Mucosa of gallbladder (tissue), 1 donor: ENCODE measurements at regions not wholly inside any gene's neighbourhood (a gene's known extent, or its start where the extent isn't known, plus 50 kb on each side); places are given as distances from the start of the nearest gene placed in this dataset.
"Not testable (repeated sequence)": the region's sequence is repeated elsewhere in the genome, so short reads cannot be mapped to it uniquely, and the experiment has no call there.

ENCODE experiments used
- DNase-seq: peaks from one replicate; pipeline ENCODE4 v3.0.0-alpha.2; 2020; ENCODE audit warnings: low spot score
- donor health status: DM: no; HTN: no; CAD: no.

GRCh38 chr6:95660544-95660943, 83.2 kb downstream of the MANEA start:
- no peak for DNase-seq

DNA sequence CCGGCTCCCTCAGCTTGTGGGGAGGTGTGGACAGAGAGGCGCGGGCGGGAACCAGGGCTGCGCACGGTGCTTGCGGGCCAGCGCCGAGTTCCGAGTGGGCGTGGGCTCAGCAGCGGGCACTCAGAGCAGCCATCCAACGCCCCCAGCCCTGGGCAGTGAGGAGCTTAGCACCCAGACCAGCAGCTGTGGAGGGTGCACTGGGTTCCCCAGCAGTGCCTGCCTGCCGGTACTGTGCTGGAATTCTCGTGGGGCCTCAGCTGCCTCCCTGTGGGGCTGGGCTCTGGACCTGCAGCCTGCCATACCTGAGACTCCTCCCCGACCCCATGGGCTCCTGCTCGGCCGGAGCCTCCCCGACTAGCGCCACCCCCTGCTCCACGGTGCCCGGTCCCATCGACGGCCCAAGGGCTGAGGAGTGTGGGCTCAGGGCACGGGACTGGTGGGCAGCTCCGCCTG, 92.7 kb downstream of the MANEA start:
- DNase-seq = no peak

GRCh38 chr6:95676011-95676628, 98.8 kb downstream of the MANEA start:
- no peak for DNase-seq

DNA sequence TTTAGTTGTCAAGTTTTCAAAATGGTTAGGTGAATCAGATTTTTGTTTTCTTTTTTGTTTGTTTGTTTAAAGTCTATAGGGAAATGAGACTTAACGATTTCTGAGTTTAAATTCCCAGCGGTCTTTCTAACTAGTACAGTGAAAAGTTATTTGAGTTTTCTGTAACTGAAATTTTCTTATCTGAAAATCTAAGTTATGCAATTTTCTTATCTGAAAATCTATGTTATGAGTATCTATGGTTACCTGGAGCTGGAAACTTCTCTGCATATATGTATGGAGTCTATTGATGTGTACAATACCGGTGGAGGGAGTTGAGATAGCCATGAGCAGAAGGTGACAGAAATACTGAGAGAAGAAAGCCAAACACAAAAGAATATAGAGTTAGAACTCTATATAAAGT, 102.6 kb downstream of the MANEA start:
- no peak for DNase-seq

DNA sequence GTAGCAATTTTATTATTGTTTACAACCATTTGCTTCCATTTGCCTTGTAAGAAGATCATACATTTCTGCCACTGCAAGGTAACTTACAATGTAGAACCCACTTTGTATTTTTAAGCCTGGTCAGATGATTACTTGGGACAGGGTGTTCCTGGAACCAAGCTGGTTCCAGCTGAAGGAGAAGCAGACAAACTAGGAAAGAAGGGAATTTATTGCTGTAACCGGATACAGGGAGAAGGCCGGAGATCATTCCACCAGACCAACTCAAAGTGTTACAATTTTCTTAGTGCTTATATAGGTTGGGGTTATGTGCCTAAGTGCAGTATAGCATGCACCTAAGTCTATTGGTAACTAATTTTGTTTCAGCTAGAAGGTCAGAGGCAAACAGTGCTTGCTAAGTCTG, 104.4 kb downstream of the MANEA start:
- no peak for DNase-seq

DNA sequence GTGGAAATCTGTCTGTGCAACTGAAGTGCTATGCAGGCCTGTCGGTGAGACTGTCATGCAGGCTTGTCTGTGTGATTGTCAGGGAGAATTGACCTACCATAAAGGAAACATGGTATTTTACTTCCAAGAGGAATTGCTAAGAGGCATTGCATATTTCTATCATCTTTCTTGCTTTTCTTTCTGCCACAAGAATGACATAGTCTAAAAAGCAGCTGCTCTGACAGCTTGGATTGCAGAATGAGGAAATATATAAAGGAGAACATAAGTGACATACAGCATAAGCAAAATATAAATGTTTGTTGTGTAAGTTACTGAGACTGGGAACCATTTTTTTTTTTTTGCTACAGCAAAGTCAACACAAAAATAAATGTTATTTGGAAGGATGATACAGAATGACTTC, 105.1 kb downstream of the MANEA start:
- no peak for DNase-seq

GRCh38 chr6:95685822-95686221, 108.5 kb downstream of the MANEA start:
- DNase-seq = no peak

- DNase-seq = no peak
These were observed 108.9 kb downstream of the MANEA start for GRCh38 chr6:95686272-95686671.

- no peak for DNase-seq
These were observed 109.6 kb downstream of the MANEA start for GRCh38 chr6:95686895-95687294.

GRCh38 chr6:95687839-95688238, 110.5 kb downstream of the MANEA start:
- no peak for DNase-seq

GRCh38 chr6:95690328-95690727, 113.0 kb downstream of the MANEA start:
- no peak for DNase-seq

GRCh38 chr6:95693108-95693507, 115.8 kb downstream of the MANEA start:
- no peak for DNase-seq

DNA sequence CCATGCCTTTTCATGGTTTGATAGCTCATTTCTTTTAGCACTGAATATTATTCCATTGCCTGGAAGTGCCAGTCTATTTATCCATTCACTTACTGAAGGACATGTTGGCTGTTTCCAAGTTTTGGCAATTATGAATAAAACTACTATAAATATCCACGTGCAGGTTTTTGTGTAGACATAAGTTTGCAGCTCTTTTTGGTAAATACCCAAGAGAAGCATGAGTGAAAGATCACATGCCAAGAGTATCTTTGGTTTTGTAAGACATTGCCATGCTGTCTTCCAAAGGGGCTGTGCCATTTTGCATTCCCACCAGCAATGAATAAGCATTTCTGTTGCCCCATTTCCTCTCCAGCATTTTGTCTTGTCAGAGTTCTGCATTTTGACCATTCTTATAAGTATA, 120.9 kb downstream of the MANEA start:
- no peak for DNase-seq

GRCh38 chr6:95723638-95724037, 146.3 kb downstream of the MANEA start:
- DNase-seq = no peak

- no peak for DNase-seq
These were observed 148.0 kb downstream of the MANEA start for GRCh38 chr6:95725344-95725743.

GRCh38 chr6:95740157-95740556, 162.8 kb downstream of the MANEA start:
- no peak for DNase-seq

DNA sequence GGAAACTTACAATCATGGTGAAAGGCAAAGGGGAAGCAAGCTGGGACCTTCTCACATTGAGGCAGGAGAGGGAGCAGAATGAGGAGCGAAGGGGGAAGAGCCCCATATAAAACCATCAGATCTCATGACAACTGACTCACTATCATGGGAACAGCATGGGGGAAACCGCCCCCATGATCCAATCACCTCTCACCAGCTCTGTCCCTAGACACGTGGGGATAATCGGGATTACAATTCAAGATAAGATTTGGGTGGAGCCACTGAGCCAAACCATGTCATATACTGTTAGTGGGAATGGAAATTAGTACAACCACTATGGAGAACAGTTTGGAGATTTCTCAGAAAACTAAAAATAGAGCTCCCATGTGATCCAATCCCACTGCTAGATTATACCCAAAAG, 163.7 kb downstream of the MANEA start:
- no peak for DNase-seq

- no peak for DNase-seq
These were observed 165.5 kb downstream of the MANEA start for GRCh38 chr6:95742767-95743289.

DNA sequence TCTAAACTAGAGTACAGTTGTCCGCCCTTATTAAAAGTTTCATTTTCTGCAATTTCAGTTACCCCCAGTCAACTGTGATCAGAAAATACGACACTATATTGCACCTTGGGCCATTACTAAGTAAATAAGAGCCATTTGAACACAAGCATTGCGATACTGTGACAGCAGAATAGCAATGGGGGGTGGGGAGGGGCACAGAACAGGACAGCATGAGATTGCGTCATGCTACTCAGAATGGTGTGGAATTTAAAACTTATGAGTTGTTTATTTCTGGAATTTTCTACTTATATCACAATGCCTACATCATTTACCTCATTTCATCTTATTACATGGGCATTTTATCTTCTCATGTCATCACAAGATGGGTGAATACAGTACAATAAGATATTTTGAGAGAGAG, 166.3 kb downstream of the MANEA start:
- DNase-seq = no peak

DNA sequence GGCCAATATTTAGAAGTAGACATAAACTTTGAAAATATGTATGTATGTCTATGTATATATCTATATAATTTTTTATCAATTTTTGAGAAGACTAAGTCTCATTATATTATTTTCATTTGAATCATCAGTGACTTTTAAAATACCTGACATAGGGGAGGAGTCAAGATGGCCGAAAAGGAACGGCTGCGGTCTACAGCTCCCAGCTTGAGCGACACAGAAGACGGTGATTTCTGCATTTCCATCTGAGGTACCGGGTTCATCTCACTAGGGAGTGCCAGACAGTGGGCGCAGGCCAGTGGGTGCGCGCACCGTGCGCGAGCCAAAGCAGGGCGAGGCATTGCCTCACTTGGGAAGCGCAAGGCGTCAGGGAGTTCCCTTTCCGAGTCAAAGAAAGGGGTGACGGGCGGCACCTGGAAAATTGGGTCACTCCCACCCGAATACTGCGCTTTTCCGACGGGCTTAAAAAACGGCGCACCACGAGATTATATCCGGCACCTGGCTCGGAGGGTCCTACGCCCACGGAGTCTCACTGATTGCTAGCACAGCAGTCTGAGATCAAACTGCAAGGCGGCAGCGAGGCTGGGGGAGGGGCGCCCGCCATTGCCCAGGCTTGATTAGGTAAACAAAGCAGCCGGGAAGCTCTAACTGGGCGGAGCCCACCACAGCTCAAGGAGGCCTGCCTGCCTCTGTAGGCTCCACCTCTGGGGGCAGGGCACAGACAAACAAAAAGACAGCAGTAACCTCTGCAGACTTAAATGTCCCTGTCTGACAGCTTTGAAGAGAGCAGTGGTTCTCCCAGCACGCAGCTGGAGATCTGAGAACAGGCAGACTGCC, 181.1 kb downstream of the MANEA start:
- DNase-seq = not testable (repeated sequence)

GRCh38 chr6:95767897-95768463, 190.6 kb downstream of the MANEA start:
- no peak for DNase-seq

DNA sequence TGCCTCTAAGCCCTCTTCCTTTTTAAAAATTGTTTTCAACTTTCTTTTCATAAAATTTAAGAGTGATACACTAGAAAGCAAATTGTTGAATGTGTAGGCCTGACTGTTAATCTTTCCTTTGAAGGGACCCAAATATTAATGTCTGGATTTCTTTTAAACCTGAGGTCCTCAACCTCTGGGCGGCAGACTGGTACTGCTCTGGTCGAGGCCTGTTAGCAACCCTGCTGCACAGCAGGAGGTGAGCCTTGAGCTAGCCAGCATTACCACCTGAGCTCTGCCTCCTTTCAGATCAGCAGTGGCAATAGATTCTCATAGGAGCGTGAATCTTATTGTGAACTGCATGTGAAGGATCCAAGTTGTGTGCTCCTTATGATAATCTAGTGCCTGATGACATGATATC, 191.2 kb downstream of the MANEA start:
- DNase-seq = peak; percentile 13

- no peak for DNase-seq
These were observed 200.0 kb downstream of the MANEA start for GRCh38 chr6:95777338-95777737.
